HG03521 (cell line): ENCODE measurements at regions not wholly inside any gene's neighbourhood (a gene's known extent, or its start where the extent isn't known, plus 50 kb on each side); places are given as distances from the start of the nearest gene placed in this dataset.

ENCODE experiments used
- ATAC-seq: cut with Tn5 transposase; IDR thresholded peaks from one replicate; pipeline ENCODE4 v1.9.1; 2021; ENCODE audit warnings: mild to moderate bottlenecking, moderate library complexity; ENCODE audit not compliant: unreplicated experiment

DNA sequence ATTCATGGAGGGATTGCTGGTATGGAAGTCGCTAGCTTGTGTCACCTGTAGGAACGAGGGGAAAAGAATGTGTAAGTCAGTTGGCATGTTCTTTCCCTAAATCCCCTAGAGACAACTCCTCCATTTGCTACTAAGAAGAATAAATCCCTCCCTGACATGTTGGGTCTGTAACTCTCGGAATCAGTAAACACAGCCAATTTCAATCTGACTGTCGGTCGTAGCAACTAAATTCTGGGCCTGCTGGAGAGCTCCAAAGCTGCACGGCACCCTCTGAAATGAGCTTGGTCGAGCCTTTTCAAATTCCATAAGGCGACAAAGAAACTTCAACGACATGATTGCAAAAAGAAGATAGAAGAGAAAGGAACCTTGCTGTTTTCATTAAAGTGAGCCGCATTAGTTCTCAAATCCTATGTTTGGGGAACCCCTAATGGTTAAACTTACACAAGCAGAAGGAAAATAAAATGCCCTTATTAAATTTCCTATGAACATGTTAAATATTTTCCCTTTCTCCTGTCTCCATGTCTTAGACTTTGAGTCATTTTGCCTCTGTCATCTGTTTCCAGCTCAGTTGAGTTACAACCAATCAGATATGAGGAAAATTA, 735.8 kb upstream of the WWC1 start:
- ATAC-seq: no peak

DNA sequence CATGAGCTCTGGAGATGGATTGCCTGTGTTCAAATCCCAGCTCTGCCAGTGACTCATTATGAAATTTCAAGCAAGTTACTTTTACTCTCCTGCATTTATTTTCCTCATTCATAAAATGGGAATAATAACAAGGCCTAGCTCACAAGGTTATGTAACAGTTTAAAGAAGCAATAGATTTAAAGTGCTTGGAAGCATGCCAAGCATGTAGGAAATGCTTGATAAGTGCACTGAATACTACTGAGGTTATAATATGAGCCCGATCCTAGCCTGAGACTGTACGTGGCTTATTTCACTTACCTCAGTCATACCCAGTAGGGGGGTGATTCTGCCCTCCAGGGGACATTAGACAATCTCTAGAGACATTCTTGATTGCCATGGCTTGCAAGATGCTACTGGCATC, 734.1 kb upstream of the WWC1 start:
- no peak for ATAC-seq

DNA sequence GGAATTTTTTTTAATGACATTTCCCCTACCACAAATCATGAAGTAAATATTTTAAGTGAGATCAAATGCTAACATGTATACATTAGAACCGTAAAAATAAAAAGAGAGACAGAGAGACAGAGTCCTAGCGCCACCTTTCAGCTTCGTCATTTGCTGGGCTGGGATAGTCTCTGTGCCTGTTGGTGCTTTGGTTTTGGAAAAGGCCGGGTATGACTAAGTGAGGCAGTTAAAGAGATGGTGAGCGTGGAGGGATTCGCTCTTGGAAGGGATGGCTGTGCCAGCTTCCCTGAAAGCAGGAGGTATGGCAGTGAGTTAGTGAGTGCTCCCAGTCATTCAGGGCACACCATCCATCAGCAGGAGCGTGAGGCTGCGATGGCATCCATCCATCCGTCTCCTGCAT, 729.6 kb upstream of the WWC1 start:
- ATAC-seq: no peak

DNA sequence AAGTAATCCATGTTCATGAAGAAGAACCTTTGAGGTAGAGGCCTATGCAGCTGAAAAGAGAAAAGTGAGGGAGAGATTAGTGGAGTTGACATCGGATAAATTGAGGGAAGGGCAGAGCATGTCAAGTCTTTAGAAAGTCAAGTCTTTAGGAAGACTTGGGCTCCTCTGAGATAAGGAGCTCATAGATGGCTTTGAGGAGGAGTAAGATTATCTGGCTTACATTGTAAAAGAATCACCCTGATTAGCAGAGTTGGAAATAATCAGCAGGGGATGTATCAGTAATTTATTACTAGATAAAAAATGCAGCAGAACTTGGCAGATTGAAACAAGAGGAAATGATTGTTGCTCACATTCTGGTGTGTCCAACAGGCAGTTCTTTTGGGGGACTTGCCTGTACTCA, 727.2 kb upstream of the WWC1 start:
- ATAC-seq: no peak

DNA sequence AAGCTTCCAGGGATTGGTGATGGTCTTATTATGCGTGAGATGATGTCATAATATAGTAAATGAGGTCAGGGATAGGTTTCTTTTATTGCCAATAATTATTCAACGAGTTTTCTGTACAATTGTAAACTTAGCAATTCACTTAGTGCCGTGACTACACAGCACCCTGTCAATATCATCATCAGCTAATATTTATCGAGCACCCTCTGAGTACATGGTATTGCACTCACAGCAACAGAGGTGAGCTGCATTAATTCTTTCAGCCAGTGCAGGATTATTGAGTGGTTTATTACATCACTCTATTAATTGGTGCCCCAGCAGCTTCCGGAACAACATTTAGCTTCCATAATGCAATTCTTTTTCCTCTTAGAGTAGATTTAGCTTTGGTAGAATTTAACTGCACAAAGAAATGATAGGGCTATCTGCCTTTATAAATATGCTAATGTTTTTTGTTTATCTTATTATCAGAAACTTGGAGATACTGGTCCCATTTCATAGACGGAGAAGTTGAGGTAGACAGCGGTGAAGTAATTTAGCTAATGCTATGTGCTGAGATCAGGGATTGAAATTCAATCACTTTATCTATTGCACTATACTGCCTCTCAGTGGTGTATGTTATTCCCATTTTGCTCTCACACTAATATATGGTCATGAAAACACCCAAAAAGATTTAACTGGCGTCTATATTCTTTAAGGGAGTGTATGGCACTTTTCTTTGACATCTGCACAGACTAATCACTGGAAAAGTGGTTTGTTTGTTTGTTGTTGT, 726.1 kb upstream of the WWC1 start:
- no peak for ATAC-seq

DNA sequence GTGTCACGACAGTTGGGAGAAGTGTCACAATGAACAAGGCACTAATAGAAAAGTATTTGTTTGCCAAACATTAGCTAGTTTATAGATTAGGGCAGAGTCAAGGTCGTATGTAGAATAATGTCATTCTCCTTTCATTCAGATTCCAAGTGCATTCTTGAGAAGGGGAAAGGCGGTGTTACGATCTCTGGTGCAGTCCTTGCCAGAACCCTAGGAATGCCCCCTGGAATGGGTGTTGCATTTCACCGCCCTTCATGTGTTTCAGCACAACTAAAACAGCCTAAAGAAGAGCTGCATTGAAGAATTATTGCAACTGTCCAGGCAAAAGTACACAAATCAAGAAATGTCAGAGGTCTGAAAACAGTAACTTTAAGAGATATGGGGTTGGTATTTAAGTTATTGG, 721.0 kb upstream of the WWC1 start:
- no peak for ATAC-seq

DNA sequence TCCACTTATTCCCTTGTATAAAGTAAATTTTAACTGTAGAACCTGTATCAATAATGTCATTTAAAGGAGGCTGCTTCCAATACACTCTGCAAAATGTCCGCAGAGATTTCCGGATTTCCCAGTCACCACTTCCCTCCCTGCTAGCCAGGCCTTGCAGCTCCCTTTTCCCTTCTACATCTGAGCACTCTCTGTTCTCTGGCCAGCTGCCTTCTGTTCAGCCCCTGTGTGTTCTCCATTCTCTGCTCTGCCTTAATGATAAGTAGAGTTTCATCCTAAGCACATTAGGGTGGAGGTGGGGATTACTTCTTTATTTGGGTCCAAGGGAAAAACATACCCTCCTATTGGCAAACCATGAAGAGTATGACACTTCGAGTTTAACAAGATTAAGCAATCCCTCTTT, 719.6 kb upstream of the WWC1 start:
- ATAC-seq: no peak

DNA sequence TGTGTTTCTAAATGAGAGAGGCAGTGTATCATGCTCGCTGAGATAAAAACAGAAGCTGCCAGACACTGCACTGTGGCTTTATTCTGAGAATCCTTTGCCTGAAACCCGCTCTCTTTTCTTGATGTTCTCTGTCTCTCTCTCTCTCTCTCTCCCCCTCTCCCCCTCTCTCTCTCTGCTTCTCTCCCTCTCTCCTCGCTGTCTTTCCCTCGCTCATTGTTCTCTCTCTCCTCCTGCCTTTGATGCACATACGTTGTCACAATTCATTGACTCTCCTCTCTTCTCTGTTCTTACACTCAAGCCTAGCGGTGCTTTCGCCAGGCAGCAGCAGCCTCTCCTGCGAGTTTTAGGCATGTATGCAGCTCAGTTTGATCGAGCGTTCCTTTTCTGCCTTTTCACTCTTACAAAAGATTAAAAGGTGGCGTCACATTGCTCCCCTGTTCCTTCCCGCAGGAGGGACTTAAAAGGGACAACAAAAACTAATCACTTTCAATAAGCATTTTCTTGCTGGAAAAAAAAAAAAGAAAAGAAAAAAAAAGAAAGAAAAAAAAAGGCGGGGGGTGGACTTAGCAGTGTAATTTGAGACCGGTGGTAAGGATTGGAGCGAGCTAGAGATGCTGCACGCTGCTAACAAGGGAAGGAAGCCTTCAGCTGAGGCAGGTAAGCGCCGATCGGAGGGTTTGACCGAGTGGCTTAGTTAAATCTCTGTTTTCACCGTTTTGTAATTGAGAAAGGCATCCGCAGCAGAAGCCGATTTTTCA, 717.9 kb upstream of the WWC1 start:
- no peak for ATAC-seq

DNA sequence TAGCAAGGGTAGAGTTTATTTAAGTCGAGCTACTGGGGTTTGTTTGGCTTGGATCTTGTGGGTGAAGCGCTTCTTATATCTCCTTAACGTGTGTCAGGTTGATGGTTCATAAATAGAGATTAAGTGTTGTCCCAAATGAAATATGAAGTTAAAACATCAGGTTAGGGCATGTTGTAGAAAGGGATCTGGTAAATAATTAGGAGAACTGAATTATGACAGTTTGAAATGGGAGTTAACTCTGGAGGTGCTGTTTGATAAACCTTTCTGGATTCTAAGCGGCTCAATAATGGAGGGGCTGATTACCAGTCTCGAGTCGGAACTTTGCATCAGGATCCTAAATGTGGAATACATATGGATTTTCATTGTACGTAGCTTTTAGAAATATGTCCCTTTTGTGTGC, 717.0 kb upstream of the WWC1 start:
- ATAC-seq: no peak

GRCh38 chr5:167575330-167575729, 716.1 kb upstream of the WWC1 start:
- ATAC-seq: no peak

- no peak for ATAC-seq
Observed at GRCh38 chr5:167576126-167576525, 715.3 kb upstream of the WWC1 start.

DNA sequence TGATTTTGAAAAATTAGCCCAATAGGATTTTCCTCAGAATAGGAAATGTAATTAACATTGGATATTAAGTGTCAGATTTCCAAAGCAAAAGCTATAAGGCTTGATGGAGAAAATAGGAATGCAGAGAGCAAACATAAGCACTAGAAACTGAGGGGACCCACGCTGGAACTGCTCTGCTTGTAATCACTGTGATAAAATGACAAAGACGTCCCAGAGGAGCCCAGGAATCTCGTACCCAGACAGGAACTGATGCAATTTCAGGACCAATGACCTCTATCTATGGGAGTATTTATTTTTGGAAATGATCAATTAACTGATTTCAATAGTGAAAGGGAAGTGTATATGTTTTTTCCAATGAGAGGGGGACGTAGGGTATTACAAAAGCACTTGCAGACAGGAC, 714.5 kb upstream of the WWC1 start:
- ATAC-seq: no peak

DNA sequence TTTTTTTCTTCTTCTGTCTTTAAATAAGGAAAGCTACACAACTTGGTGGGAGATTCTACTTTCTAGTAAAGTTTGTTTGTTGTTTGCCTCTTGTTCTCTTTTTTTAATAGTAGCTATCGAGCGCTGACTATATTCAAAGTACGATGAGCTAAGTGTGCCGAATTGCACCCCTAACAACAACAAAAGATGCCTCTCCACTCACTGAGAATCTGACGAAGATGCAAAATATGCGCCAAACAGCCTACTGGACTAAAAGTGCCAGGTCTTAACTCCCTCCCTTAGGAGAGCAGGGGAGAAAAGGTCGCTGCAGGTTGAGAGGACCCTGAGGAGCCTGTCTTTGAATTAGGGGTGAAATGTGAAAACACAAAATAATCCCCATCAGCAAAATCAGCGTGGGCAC, 713.8 kb upstream of the WWC1 start:
- no peak for ATAC-seq

DNA sequence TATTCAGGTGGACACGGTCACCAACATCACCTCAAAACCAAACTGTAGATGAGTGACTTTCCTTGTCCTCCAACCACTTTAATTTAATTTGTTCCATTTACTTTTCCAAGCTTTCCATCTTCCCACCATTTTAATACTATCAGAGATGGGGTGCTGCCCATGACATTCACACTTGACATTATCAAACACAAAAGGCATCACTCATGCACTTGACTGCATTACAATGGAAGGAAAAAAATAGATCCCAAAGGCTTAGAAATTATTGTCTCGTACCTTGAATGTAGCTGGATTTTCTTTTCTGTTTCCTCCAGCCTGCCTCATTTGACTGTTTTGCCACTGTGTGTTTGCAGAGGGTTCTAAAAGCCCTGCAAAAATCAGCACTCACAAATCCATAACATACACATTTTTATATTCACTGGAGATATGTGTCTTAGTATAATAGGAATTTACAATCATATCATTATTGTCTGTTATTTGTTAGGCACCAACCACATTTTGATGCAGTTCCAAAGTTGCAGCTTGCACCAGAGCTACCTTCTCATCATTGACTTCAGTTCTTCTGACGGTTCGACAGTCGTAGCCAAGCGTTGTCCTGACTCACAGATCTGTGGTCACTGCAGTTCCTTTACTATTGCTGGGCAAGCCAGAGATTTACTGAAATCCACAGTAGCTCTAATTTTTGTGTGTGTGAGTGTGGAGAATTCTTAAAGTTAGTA, 712.3 kb upstream of the WWC1 start:
- ATAC-seq: no peak

DNA sequence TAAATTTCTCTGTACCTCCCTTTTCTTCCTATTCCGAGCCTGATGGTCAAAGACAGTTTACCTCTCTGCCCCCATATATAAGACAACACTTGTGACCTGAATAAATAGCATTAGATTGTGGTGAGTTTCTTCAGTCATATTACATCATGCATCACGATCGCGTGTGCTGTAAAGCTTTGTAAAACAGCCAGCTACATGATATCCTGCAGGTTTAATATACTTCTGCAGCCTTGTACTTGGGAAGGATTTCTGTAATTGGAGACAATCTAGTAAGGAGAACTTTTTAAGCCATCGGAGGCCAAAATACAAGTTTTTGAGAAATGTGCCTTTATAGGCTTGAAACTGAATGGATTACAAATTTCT, 711.8 kb upstream of the WWC1 start:
- ATAC-seq: no peak

GRCh38 chr5:167580608-167581007, 710.8 kb upstream of the WWC1 start:
- ATAC-seq: no peak

GRCh38 chr5:167582283-167582682, 709.2 kb upstream of the WWC1 start:
- ATAC-seq: no peak

DNA sequence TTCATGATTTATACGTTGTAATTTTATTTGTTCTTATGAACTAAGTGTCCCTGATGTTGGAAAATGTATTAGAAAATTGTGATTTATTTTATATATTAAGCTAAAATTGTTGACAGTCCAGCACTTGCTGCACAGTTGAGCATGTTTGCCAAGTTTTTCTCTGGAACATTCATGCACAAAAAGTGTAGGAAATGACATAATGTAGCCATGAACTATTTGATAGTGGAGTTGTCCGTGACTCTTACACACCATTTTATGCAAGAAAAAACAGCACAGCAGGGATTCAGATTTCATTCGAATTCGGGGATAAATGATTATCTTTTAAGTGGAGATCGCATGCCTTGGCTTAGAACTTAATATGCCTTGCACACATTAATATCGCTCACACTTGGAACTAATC, 708.6 kb upstream of the WWC1 start:
- ATAC-seq: no peak

- no peak for ATAC-seq
Observed at GRCh38 chr5:167585184-167585583, 706.3 kb upstream of the WWC1 start.

GRCh38 chr5:167587772-167588437, 703.5 kb upstream of the WWC1 start:
- no peak for ATAC-seq

- ATAC-seq: no peak
Observed at GRCh38 chr5:167592114-167592513, 699.3 kb upstream of the WWC1 start.
